H9 (cell line): ENCODE measurements at regions not wholly inside any gene's neighbourhood (a gene's known extent, or its start where the extent isn't known, plus 50 kb on each side); places are given as distances from the start of the nearest gene placed in this dataset.

ENCODE experiments used
- DNase-seq: peaks from one replicate; pipeline ENCODE4 v3.0.0-alpha.2; 2017
- H2AFZ ChIP-seq: one replicate; pipeline ENCODE4 v1.6.1; 2013; ENCODE audit warnings: mild to moderate bottlenecking, low read length, control low read depth, moderate library complexity
- H2AK5ac ChIP-seq: 2 replicates; pipeline ENCODE4 v1.6.1; 2013; ENCODE audit warnings: low read length, control low read depth, mixed read lengths; ENCODE audit not compliant: insufficient read length
- H2BK120ac ChIP-seq: one replicate; pipeline ENCODE4 v1.6.1; 2013; ENCODE audit warnings: low read depth, mild to moderate bottlenecking, low read length, control low read depth, inconsistent platforms; ENCODE audit not compliant: poor library complexity, severe bottlenecking
- H2BK12ac ChIP-seq: 2 replicates; pipeline ENCODE4 v1.6.1; 2013; ENCODE audit warnings: low read length, control low read depth, mixed read lengths, low read depth; ENCODE audit not compliant: insufficient read length
- H2BK15ac ChIP-seq: 2 replicates; pipeline ENCODE4 v1.6.1; 2013; ENCODE audit warnings: low read depth, low read length, control low read depth
- H2BK20ac ChIP-seq: one replicate; pipeline ENCODE4 v1.6.1; 2013; ENCODE audit warnings: low read depth, mild to moderate bottlenecking, low read length, control low read depth, inconsistent platforms; ENCODE audit not compliant: poor library complexity, severe bottlenecking
- H2BK5ac ChIP-seq: 2 replicates; pipeline ENCODE4 v1.6.1; 2013; ENCODE audit warnings: low read length, control low read depth, mixed read lengths; ENCODE audit not compliant: insufficient read length
- H3K14ac ChIP-seq: 2 replicates; pipeline ENCODE4 v1.6.1; 2013; ENCODE audit warnings: low read length, control low read depth; ENCODE audit not compliant: insufficient read depth
- H3K18ac ChIP-seq: 2 replicates; pipeline ENCODE4 v1.6.1; 2013; ENCODE audit warnings: low read depth, mild to moderate bottlenecking, mixed read lengths, low read length, control low read depth; ENCODE audit not compliant: insufficient read length
- H3K23ac ChIP-seq: 2 replicates; pipeline ENCODE4 v1.6.1; 2013; ENCODE audit warnings: low read length, control low read depth, mixed read lengths, low read depth; ENCODE audit not compliant: insufficient read length
- H3K23me2 ChIP-seq: 2 replicates; pipeline ENCODE4 v1.6.1; 2013; ENCODE audit warnings: low read depth, mild to moderate bottlenecking, mixed read lengths, low read length, control low read depth; ENCODE audit not compliant: insufficient read length, poor library complexity, severe bottlenecking
- H3K27ac ChIP-seq: 2 replicates; pipeline ENCODE4 v1.5.1; 2013; ENCODE audit warnings: low read length, control low read depth, mixed read lengths, low read depth; ENCODE audit not compliant: insufficient read length
- H3K27me3 ChIP-seq: 2 replicates; pipeline ENCODE4 v1.6.1; 2013; ENCODE audit warnings: low read length, control low read depth, inconsistent platforms; ENCODE audit not compliant: insufficient read depth
- H3K4ac ChIP-seq: 2 replicates; pipeline ENCODE4 v1.6.1; 2013; ENCODE audit warnings: low read depth, mild to moderate bottlenecking, control low read depth, inconsistent platforms, low read length, moderate library complexity
- H3K4me1 ChIP-seq: 2 replicates; pipeline ENCODE4 v1.6.1; 2013; ENCODE audit warnings: low read length, control low read depth, inconsistent platforms; ENCODE audit not compliant: insufficient read depth
- H3K4me2 ChIP-seq: 2 replicates; pipeline ENCODE4 v1.6.1; 2013; ENCODE audit warnings: low read length, control low read depth, mixed read lengths; ENCODE audit not compliant: insufficient read length, insufficient read depth
- H3K56ac ChIP-seq: 2 replicates; pipeline ENCODE4 v1.6.1; 2013; ENCODE audit warnings: low read depth, mild to moderate bottlenecking, mixed read lengths, low read length, control low read depth; ENCODE audit not compliant: insufficient read length
- H3K79me1 ChIP-seq: 2 replicates; pipeline ENCODE4 v1.6.1; 2013; ENCODE audit warnings: low read depth, mild to moderate bottlenecking, moderate library complexity, low read length, control low read depth, inconsistent platforms; ENCODE audit not compliant: insufficient read depth, poor library complexity, severe bottlenecking
- H3K79me2 ChIP-seq: 2 replicates; pipeline ENCODE4 v1.6.1; 2013; ENCODE audit warnings: low read length, control low read depth, inconsistent platforms; ENCODE audit not compliant: insufficient read depth
- H3K9ac ChIP-seq: 2 replicates; pipeline ENCODE4 v1.6.1; 2013; ENCODE audit warnings: low read length, control low read depth, mixed read lengths; ENCODE audit not compliant: insufficient read length; ENCODE audit errors: extremely low read depth
- H3K9me3 ChIP-seq: one replicate; pipeline ENCODE4 v1.6.1; 2013; ENCODE audit warnings: low read depth, low read length, inconsistent platforms; ENCODE audit not compliant: control insufficient read depth
- H3T11ph ChIP-seq: one replicate; pipeline ENCODE4 v1.6.1; 2013; ENCODE audit warnings: mild to moderate bottlenecking, low read length, control low read depth, inconsistent platforms
- H4K20me1 ChIP-seq: one replicate; pipeline ENCODE4 v1.6.1; 2013; ENCODE audit not compliant: control insufficient read depth, insufficient read length, insufficient read depth
- H4K5ac ChIP-seq: 2 replicates; pipeline ENCODE4 v1.6.1; 2013; ENCODE audit warnings: low read depth, mild to moderate bottlenecking, mixed read lengths, low read length, control low read depth; ENCODE audit not compliant: insufficient read length
- H4K8ac ChIP-seq: replicated peaks from 2 replicates; pipeline ENCODE4 v1.6.1; 2013; ENCODE audit warnings: low read length, control low read depth, mixed read lengths, low read depth; ENCODE audit not compliant: insufficient read length
- H4K91ac ChIP-seq: 2 replicates; pipeline ENCODE4 v1.6.1; 2013; ENCODE audit warnings: low read depth, mild to moderate bottlenecking, moderate library complexity, mixed read lengths, low read length, control low read depth; ENCODE audit not compliant: insufficient read length
- H3K27ac Mint-ChIP-seq, 3 experiments: 2 replicates in 2 of 3; 3 replicates in 1 of 3; pipeline ENCODE4 v1.8.0; 2020 to 2021; ENCODE audit warnings: mixed read lengths in 3 of 3, mild to moderate bottlenecking in 1 of 3, moderate library complexity in 1 of 3
- H3K27me3 Mint-ChIP-seq: 2 replicates; pipeline ENCODE4 v1.8.0; 2021; ENCODE audit warnings: low read depth, mild to moderate bottlenecking, moderate library complexity, mixed read lengths
- H3K36me3 Mint-ChIP-seq, 3 experiments: 2 replicates in 2 of 3; 3 replicates in 1 of 3; pipeline ENCODE4 v1.8.0; 2020 to 2021; ENCODE audit warnings: low read depth in 3 of 3, mixed read lengths in 3 of 3; ENCODE audit not compliant: insufficient read depth in 1 of 3
- H3K4me1 Mint-ChIP-seq, 2 experiments: 2 replicates each; pipeline ENCODE4 v1.8.0; 2020; ENCODE audit warnings: mixed read lengths in 2 of 2
- H3K4me3 Mint-ChIP-seq, 2 experiments: 2 replicates in 1 of 2; 3 replicates in 1 of 2; pipeline ENCODE4 v1.8.0; 2020 to 2021; ENCODE audit warnings: mild to moderate bottlenecking in 2 of 2, mixed read lengths in 2 of 2, moderate library complexity in 1 of 2
- H3K9me3 Mint-ChIP-seq, 2 experiments: 2 replicates in 1 of 2; 3 replicates in 1 of 2; pipeline ENCODE4 v1.8.0; 2020; ENCODE audit warnings: mild to moderate bottlenecking in 2 of 2, mixed read lengths in 2 of 2, moderate library complexity in 1 of 2
- WGBS: extraction: QIAGEN DNeasy Blood & Tissue Kit; methylation state at CpG from one replicate; pipeline ENCODE4 v1.1.7; 2013; ENCODE audit warnings: missing lambda C conversion rate, low lambda C conversion rate, mixed read lengths; ENCODE audit not compliant: insufficient read length; ENCODE audit errors: extremely low coverage; 5-methylcytosine and 5-hydroxymethylcytosine counted together
- TF ChIP-seq, protein P1 (sequence below): fragments of 200-600 bp; sonication (generic); conservative IDR thresholded peaks from 3 replicates; pipeline ENCODE4 v1.8.0; 2021; ENCODE audit warnings: antibody characterized with exemption, mild to moderate bottlenecking

- H2BK5ac ChIP-seq, result no peak overlapping the region
- no peaks in the 10 kb centered on the region for H3K9me3 ChIP-seq
- H3K18ac ChIP-seq, result no peak overlapping the region
- H3K14ac ChIP-seq, result no peak overlapping the region
- no peak overlapping the region for H3K56ac ChIP-seq
- no peak overlapping the region for H2BK15ac ChIP-seq
- Mint-ChIP-seq H3K9me3 (peaks cover 5 to 11% of the 10 kb centered on the region in 2 experiments; a peak in 3 of 5 replicates), H3K4me3 (no peak overlapping the region), H3K27ac (peak overlapping the region in 1 of 3 experiments; percentile 6; a peak in 2 of 7 replicates), H3K36me3 (peaks cover 0 to 10% (median 7%) of the 10 kb centered on the region in 3 experiments; a peak in 5 of 7 replicates), H3K27me3 (peaks cover 18% of the 10 kb centered on the region), H3K4me1 (peaks cover 6 to 11% of the 10 kb centered on the region in 2 experiments)
- no peak overlapping the region for H2AK5ac ChIP-seq
- no peaks in the 10 kb centered on the region for H3K23me2 ChIP-seq
- H3K4ac ChIP-seq, result no peak overlapping the region
- TF ChIP-seq, protein P1, sequence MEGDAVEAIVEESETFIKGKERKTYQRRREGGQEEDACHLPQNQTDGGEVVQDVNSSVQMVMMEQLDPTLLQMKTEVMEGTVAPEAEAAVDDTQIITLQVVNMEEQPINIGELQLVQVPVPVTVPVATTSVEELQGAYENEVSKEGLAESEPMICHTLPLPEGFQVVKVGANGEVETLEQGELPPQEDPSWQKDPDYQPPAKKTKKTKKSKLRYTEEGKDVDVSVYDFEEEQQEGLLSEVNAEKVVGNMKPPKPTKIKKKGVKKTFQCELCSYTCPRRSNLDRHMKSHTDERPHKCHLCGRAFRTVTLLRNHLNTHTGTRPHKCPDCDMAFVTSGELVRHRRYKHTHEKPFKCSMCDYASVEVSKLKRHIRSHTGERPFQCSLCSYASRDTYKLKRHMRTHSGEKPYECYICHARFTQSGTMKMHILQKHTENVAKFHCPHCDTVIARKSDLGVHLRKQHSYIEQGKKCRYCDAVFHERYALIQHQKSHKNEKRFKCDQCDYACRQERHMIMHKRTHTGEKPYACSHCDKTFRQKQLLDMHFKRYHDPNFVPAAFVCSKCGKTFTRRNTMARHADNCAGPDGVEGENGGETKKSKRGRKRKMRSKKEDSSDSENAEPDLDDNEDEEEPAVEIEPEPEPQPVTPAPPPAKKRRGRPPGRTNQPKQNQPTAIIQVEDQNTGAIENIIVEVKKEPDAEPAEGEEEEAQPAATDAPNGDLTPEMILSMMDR, result no peak
- no peak overlapping the region for H3K27ac ChIP-seq
- no CpG with 5 or more reads among the region's 11 CpGs for WGBS
- H3K79me1 ChIP-seq, result no peaks in the 10 kb centered on the region
- H3K23ac ChIP-seq, result no peak overlapping the region
- H3K79me2 ChIP-seq, result no peaks in the 10 kb centered on the region
- no peak for DNase-seq
- H2BK20ac ChIP-seq, result no peak overlapping the region
- H3T11ph ChIP-seq, result no peak overlapping the region
- H3K4me2 ChIP-seq, result no peak overlapping the region
- no peaks in the 10 kb centered on the region for H4K20me1 ChIP-seq
- H3K27me3 ChIP-seq, result no peaks in the 10 kb centered on the region
- H2AFZ ChIP-seq, result no peak overlapping the region
- H2BK120ac ChIP-seq, result no peak overlapping the region
- H3K4me1 ChIP-seq, result no peaks in the 10 kb centered on the region
- H4K8ac ChIP-seq, result no peak overlapping the region
- no peak overlapping the region for H4K91ac ChIP-seq
- H4K5ac ChIP-seq, result no peak overlapping the region
- no peak overlapping the region for H2BK12ac ChIP-seq
- no peak overlapping the region for H3K9ac ChIP-seq
Observed at GRCh38 chr16:86212706-86213436, 297.5 kb upstream of the FOXF1 start.
